K562 (cell line): ENCODE measurements at regions not wholly inside any gene's neighbourhood (a gene's known extent, or its start where the extent isn't known, plus 50 kb on each side); places are given as distances from the start of the nearest gene placed in this dataset.

Source experiments
- ATAC-seq: fragments of 200-7000 bp; cut with Tn5 transposase; 3 replicates; pipeline ENCODE4 v1.9.1; 2020; ENCODE audit warnings: moderate library complexity
- BruUV-seq: library from RNA; stranded (reverse); fragments of 400-500 nt; replicated peaks from 2 replicates; lab custom pipeline; 2021; lab: Mats Ljungman, UMichigan
- CTCF ChIA-PET: fragments of 300-600 bp; formaldehyde crosslinking; extraction: SDS; loops from one replicate; lab custom pipeline; 2021; ENCODE audit warnings: low intra/inter-chr PET ratio; lab: Yijun Ruan, JAX
- POLR2A ChIA-PET: fragments of 300-600, 350-650 bp; sonication (Branson Sonifier 250); formaldehyde crosslinking; extraction: SDS; loops from one replicate; lab custom pipeline; 2021; ENCODE audit warnings: antibody characterized with exemption, inconsistent platforms; lab: Yijun Ruan, JAX
- DNase-seq, 4 experiments: peaks; one replicate each; pipeline versions ENCODE4 v3.0.0 to v3.0.0-alpha.2; 2011 to 2018; ENCODE audit warnings: low spot score in 3 of 4, mixed read lengths in 3 of 4; ENCODE audit errors: extremely low read depth in 1 of 4
- FAIRE-seq: peaks from 2 replicates; lab custom pipeline; 2011; peaks lifted over from hg19 to GRCh38; lab: Jason Lieb, UNC
- H2AFZ ChIP-seq: 2 replicates; pipeline ENCODE4 v1.6.0; 2011; ENCODE audit warnings: low read depth, low read length, control low read depth, inconsistent platforms
- H3K27ac ChIP-seq: fragments of 200-600 bp; 3 replicates; pipeline ENCODE4 v1.8.0; 2011; ENCODE audit warnings: low read depth, mild to moderate bottlenecking, control low read depth, inconsistent platforms, low read length, moderate library complexity, mixed read lengths; ENCODE audit errors: extremely low read depth
- H3K27me3 ChIP-seq, 2 experiments: fragments of 300-600 bp in 1 of 2; 2 replicates in 1 of 2; 3 replicates in 1 of 2; pipeline versions ENCODE4 v1.6.0 to v1.8.0; 2011; ENCODE audit warnings: inconsistent platforms in 2 of 2, low read length in 2 of 2, mild to moderate bottlenecking in 1 of 2, mixed read lengths in 1 of 2, moderate library complexity in 1 of 2; ENCODE audit not compliant: control insufficient read depth in 2 of 2, insufficient read depth in 2 of 2
- H3K36me3 ChIP-seq: fragments of 300-600 bp; 3 replicates; pipeline ENCODE4 v1.8.0; 2011; ENCODE audit warnings: mild to moderate bottlenecking, low read length, inconsistent platforms; ENCODE audit not compliant: control insufficient read depth, insufficient read depth
- H3K4me1 ChIP-seq, 2 experiments: fragments of 200-600 bp in 1 of 2; replicated peaks in 1 of 2; 2 replicates in 1 of 2; 3 replicates in 1 of 2; pipeline versions ENCODE4 v1.5.1 to v1.8.0; 2011; ENCODE audit warnings: inconsistent platforms in 2 of 2, low read length in 2 of 2, mild to moderate bottlenecking in 1 of 2, mixed read lengths in 1 of 2, moderate library complexity in 1 of 2; ENCODE audit not compliant: control insufficient read depth in 2 of 2, insufficient read depth in 2 of 2
- H3K4me2 ChIP-seq: 2 replicates; pipeline ENCODE4 v1.6.1; 2011; ENCODE audit warnings: low read length, control low read depth, inconsistent platforms, mixed read lengths; ENCODE audit not compliant: insufficient read depth
- H3K4me3 ChIP-seq: fragments of 200-600 bp; sonication (generic), shearing (Covaris generic); 2 replicates; pipeline ENCODE4 v1.5.1; 2016; ENCODE audit warnings: control low read depth, inconsistent platforms
- H3K79me2 ChIP-seq: fragments of 200-600 bp; 3 replicates; pipeline ENCODE4 v1.8.0; 2011; ENCODE audit warnings: low read length, inconsistent platforms; ENCODE audit not compliant: control insufficient read depth, insufficient read depth
- H3K9ac ChIP-seq, 2 experiments: 2 replicates each; pipeline versions ENCODE4 v1.6.0 to v1.6.1; 2011; ENCODE audit warnings: low read depth in 2 of 2, low read length in 2 of 2, control low read depth in 1 of 2, inconsistent platforms in 1 of 2, mild to moderate bottlenecking in 1 of 2, mixed read lengths in 1 of 2; ENCODE audit not compliant: insufficient read depth in 1 of 2
- H3K9me1 ChIP-seq: one replicate; pipeline ENCODE4 v1.6.0; 2011; ENCODE audit warnings: inconsistent platforms, mild to moderate bottlenecking, low read length, moderate library complexity; ENCODE audit not compliant: control insufficient read depth, insufficient read depth
- H3K9me3 ChIP-seq: replicated peaks from 2 replicates; pipeline ENCODE4 v1.5.1; 2011; ENCODE audit warnings: low read depth, low read length, inconsistent platforms; ENCODE audit not compliant: control insufficient read depth, insufficient read depth
- H4K20me1 ChIP-seq: replicated peaks from 2 replicates; pipeline ENCODE4 v1.6.1; 2011; ENCODE audit warnings: low read length, inconsistent platforms, mixed read lengths; ENCODE audit not compliant: control insufficient read depth, insufficient read depth
- E2F4 ChIP-seq: sonication (generic); formaldehyde crosslinking; IDR thresholded peaks from 2 replicates; pipeline ENCODE4 v1.8.0; 2022; ENCODE audit warnings: mild to moderate bottlenecking, low read depth, missing genetic modification reagents
- E2F8 ChIP-seq: fragments of 450-650 bp; IDR thresholded peaks from 2 replicates; pipeline ENCODE4 v1.7.1; 2018; ENCODE audit warnings: mild to moderate bottlenecking, low read depth; ENCODE audit not compliant: partially characterized antibody
- ETV5 ChIP-seq: sonication (generic); formaldehyde crosslinking; IDR thresholded peaks from 2 replicates; pipeline ENCODE4 v1.4.0; 2020; ENCODE audit warnings: low read depth, mild to moderate bottlenecking, missing genetic modification reagents
- ILF3 ChIP-seq: fragments of 450-650 bp; IDR thresholded peaks from 2 replicates; pipeline ENCODE4 v1.6.1; 2018; ENCODE audit warnings: antibody characterized with exemption, mild to moderate bottlenecking, moderate library complexity, borderline replicate concordance
- MCM2 ChIP-seq: fragments of 450-650 bp; IDR thresholded peaks from 2 replicates; pipeline ENCODE4 v1.6.1; 2017; ENCODE audit warnings: low read depth, mild to moderate bottlenecking
- NFATC3 ChIP-seq: fragments of 450-650 bp; IDR thresholded peaks from 2 replicates; pipeline ENCODE4 v1.6.1; 2017; ENCODE audit warnings: mild to moderate bottlenecking
- PTRF ChIP-seq: fragments of 450-650 bp; IDR thresholded peaks from 2 replicates; pipeline ENCODE4 v1.6.1; 2016; ENCODE audit warnings: mild to moderate bottlenecking, missing genetic modification characterization, missing compliant biosample characterization
- RBM15 ChIP-seq: fragments of 200-400 bp; formaldehyde crosslinking; IDR thresholded peaks from 2 replicates; pipeline ENCODE4 v1.6.1; 2018; ENCODE audit warnings: mild to moderate bottlenecking, low read length, moderate library complexity; ENCODE audit not compliant: insufficient read depth
- SOX6 ChIP-seq: fragments of 450-650 bp; IDR thresholded peaks from 2 replicates; pipeline ENCODE4 v1.6.1; 2014; ENCODE audit warnings: mild to moderate bottlenecking
- TEAD4 ChIP-seq, 2 experiments: sonication (generic) in 1 of 2; formaldehyde crosslinking in 1 of 2; IDR thresholded peaks; 2 replicates each; pipeline versions ENCODE4 v1.6.1 to v1.8.0; 2012 to 2022; ENCODE audit warnings: borderline replicate concordance in 1 of 2, inconsistent platforms in 1 of 2, low read length in 1 of 2, mild to moderate bottlenecking in 1 of 2, missing genetic modification reagents in 1 of 2
- VEZF1 ChIP-seq: fragments of 200-800 bp; sonication (Bioruptor generic); IDR thresholded peaks from 2 replicates; pipeline ENCODE4 v1.6.1; 2017; ENCODE audit warnings: missing genetic modification characterization, missing compliant biosample characterization
- YBX1 ChIP-seq: fragments of 450-650 bp; IDR thresholded peaks from 2 replicates; pipeline ENCODE4 v1.7.1; 2016; ENCODE audit warnings: mild to moderate bottlenecking
- ZNF583 ChIP-seq: fragments of 250-450 bp; sonication (Bioruptor Pico); IDR thresholded peaks from 2 replicates; pipeline ENCODE4 v1.4.0; 2020
- ZNF696 ChIP-seq: fragments of 250-450 bp; sonication (Bioruptor Pico); conservative IDR thresholded peaks from 2 replicates; pipeline ENCODE4 v1.4.0; 2020; ENCODE audit warnings: mild to moderate bottlenecking, moderate library complexity
- WGBS: fragments of 100-300 bp; shearing (Covaris generic); methylation state at CpG from one replicate; pipeline ENCODE4 v1.1.6; 2016; ENCODE audit warnings: low coverage, mixed read lengths; ENCODE audit not compliant: insufficient coverage; ENCODE audit errors: missing lambda C conversion rate; 5-methylcytosine and 5-hydroxymethylcytosine counted together
- in situ Hi-C: fragments of 300-500 bp; cut with MboI; formaldehyde crosslinking; loops from 4 replicates; pipeline ENCODE4 v1.15.0; 2018; ENCODE audit warnings: inconsistent platforms, mixed read lengths
- intact Hi-C: fragments of 100-400 bp; cut with micrococcal nuclease; formaldehyde crosslinking; loops from 2 replicates; pipeline ENCODE4 v1.14.2; 2022
- TF ChIP-seq, protein P1 (sequence below): IDR thresholded peaks from 2 replicates; pipeline ENCODE4 v1.6.1; 2011; ENCODE audit not compliant: insufficient read length; ENCODE audit errors: extremely low read depth

DNA sequence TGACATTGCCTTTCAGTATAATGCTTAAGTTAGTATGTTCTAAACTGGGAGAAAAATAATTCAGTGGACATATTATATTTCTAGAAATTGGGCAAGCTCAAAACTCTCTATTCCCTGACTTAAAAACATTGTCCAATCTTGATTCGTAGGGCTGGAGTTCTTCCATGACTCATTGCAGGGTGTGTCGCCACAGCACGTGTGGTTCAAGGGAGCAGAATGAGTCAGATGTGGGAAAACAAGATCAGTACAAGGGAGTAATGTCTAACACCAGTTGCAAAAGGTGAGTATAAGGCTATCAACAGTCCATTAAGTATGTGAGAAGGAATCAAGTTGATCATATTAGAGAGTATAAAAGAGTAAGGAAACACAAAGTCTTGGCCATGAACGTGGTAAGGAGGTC, 887.0 kb downstream of the TMTC2 start:
- DNase-seq (peak in 1 of 4 experiments; percentile 0), FAIRE-seq (no peak)
- H3K27ac ChIP-seq: no peak overlapping the region
- H3K79me2 ChIP-seq: no peaks in the 10 kb centered on the region
- no peaks in the 10 kb centered on the region for H3K9me1 ChIP-seq
- no peak overlapping the region for H3K4me3 ChIP-seq
- TF ChIP-seq E2F8 (no peak), YBX1 (no peak), VEZF1 (CRISPR knock-in tag) (no peak), ZNF583 (no peak), SOX6 (no peak), RBM15 (no peak), ETV5 (no peak), ILF3 (no peak), NFATC3 (no peak), PTRF (tag) (no peak), TEAD4 (IDR thresholded peaks at IDR 0.05; ENCODE audit: low read length) (no peak), TEAD4 (CRISPR knock-in tag; IDR thresholded peaks at IDR 0.05; ENCODE audit: borderline replicate concordance) (no peak), ZNF696 (no peak), E2F4 (CRISPR knock-in tag) (no peak), MCM2 (no peak)
- TF ChIP-seq, protein P1, sequence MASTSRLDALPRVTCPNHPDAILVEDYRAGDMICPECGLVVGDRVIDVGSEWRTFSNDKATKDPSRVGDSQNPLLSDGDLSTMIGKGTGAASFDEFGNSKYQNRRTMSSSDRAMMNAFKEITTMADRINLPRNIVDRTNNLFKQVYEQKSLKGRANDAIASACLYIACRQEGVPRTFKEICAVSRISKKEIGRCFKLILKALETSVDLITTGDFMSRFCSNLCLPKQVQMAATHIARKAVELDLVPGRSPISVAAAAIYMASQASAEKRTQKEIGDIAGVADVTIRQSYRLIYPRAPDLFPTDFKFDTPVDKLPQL: no peak
- TF ChIP-seq, all 486 proteins: peak for 0
- H4K20me1 ChIP-seq: no peaks in the 10 kb centered on the region
- no peaks in the 10 kb centered on the region for H3K4me1 ChIP-seq
- ChIA-PET POLR2A (no interaction called here), CTCF (no interaction called here)
- H3K27me3 ChIP-seq: no peaks in the 10 kb centered on the region
- no peak overlapping the region for H2AFZ ChIP-seq
- no peak for ATAC-seq
- BruUV-seq: no TSS peak
- H3K4me2 ChIP-seq: no peak overlapping the region
- H3K9ac ChIP-seq: no peak overlapping the region
- in situ Hi-C loops (no loop called here), intact Hi-C loops (no loop called here)
- peaks cover 3% of the 10 kb centered on the region for H3K9me3 ChIP-seq
- 2% methylated on average over 4 of the region's 4 CpGs for WGBS
- no peaks in the 10 kb centered on the region for H3K36me3 ChIP-seq
